ENCODE measurements at regions not wholly inside any gene's neighbourhood (a gene's known extent, or its start where the extent isn't known, plus 50 kb on each side); places are given as distances from the start of the nearest gene placed in this dataset.

DNA sequence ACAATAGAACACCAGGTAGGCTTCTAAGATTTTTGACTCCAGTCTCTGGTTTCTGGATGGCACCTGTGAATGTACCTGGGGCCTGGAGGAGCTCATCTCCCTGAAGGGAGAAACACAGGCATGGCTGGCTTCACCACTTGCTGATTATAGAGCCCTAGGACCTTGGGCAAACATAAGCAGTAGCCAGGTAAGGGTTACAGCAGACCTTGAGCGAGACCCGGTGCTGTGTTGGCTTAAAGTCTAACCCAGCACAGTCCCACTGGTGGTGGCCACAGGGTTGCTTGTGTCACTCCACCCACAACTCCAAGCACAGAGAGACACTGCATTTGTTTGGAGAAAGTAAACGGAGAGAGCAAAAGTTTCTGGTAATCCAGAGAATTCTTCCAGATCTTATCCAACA is 104.7 kb upstream of the SPOPL start:
- TF ChIP-seq EZH2 (IDR thresholded peaks at IDR 0.05; ENCODE audit: low read depth) = no peak
- TF ChIP-seq, protein P1, sequence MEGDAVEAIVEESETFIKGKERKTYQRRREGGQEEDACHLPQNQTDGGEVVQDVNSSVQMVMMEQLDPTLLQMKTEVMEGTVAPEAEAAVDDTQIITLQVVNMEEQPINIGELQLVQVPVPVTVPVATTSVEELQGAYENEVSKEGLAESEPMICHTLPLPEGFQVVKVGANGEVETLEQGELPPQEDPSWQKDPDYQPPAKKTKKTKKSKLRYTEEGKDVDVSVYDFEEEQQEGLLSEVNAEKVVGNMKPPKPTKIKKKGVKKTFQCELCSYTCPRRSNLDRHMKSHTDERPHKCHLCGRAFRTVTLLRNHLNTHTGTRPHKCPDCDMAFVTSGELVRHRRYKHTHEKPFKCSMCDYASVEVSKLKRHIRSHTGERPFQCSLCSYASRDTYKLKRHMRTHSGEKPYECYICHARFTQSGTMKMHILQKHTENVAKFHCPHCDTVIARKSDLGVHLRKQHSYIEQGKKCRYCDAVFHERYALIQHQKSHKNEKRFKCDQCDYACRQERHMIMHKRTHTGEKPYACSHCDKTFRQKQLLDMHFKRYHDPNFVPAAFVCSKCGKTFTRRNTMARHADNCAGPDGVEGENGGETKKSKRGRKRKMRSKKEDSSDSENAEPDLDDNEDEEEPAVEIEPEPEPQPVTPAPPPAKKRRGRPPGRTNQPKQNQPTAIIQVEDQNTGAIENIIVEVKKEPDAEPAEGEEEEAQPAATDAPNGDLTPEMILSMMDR (conservative IDR thresholded peaks at IDR 0.05) = no peak
- intact Hi-C loops (cut with micrococcal nuclease; ENCODE audit: unreplicated experiment) = no loop called here
- ChIA-PET POLR2A (ENCODE audit: unreplicated experiment) (no interaction called here), CTCF (no interaction called here)
- H3K27ac ChIP-seq = no peak overlapping the region
- no peak overlapping the region for H3K4me3 ChIP-seq
- H3K27me3 ChIP-seq (ENCODE audit: insufficient read depth, low read depth) = no peaks in the 10 kb centered on the region
- BruUV-seq (replicated peaks) = no TSS peak
- H4K20me1 ChIP-seq (ENCODE audit: insufficient read depth) = no peaks in the 10 kb centered on the region
- DNase-seq = no peak
- peaks cover 7% of the 10 kb centered on the region for H3K4me1 ChIP-seq (replicated peaks; ENCODE audit: insufficient read depth)
- no peak overlapping the region for H3K4me2 ChIP-seq
- H3K36me3 ChIP-seq (ENCODE audit: low read depth) = no peaks in the 10 kb centered on the region
- H2AFZ ChIP-seq = no peak overlapping the region
- no peaks in the 10 kb centered on the region for H3K9me2 ChIP-seq (ENCODE audit: insufficient read depth)
- H3K9me3 ChIP-seq (ENCODE audit: insufficient read depth, low read depth) = no peaks in the 10 kb centered on the region; the same call in 1 of the 2 replicates
- no peaks in the 10 kb centered on the region for H3K79me2 ChIP-seq (ENCODE audit: low read depth)
- no peaks in the 10 kb centered on the region for H3F3A ChIP-seq (ENCODE audit: insufficient read depth, low read depth)

DNA sequence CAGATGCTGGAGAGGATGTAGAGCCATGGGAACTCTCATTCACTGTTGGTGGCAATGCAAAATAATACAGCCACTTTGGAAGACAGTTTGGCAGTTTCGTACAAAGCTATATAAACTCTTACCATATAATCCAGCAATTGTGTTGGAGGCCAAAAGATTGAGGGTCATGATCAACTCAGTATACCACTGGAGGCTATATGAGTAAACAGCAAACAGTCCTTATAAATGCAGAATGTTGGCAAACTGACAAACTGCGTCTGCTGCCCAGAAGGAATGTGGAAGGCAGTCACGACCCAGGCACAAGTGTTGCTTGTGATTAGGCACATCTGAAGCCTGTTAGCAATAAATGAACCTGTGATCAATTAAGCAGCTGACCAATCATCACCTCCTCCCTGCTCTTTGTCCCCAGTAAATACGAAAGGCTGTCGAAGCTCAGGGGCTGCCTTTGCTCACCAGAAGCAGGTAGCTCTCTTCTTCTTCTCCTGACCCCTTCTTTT is 98.1 kb upstream of the SPOPL start:
- intact Hi-C loops (cut with micrococcal nuclease; ENCODE audit: unreplicated experiment) = no loop called here
- ChIA-PET CTCF (no interaction called here), POLR2A (ENCODE audit: unreplicated experiment) (no interaction called here)
- Histone ChIP-seq H2AFZ (no peak overlapping the region), H4K20me1 (ENCODE audit: insufficient read depth) (no peaks in the 10 kb centered on the region), H3K4me1 (replicated peaks; ENCODE audit: insufficient read depth) (no peaks in the 10 kb centered on the region), H3F3A (ENCODE audit: insufficient read depth, low read depth) (no peaks in the 10 kb centered on the region), H3K4me2 (no peak overlapping the region), H3K4me3 (no peak overlapping the region), H3K27ac (no peak overlapping the region), H3K27me3 (ENCODE audit: insufficient read depth, low read depth) (no peaks in the 10 kb centered on the region), H3K9me2 (ENCODE audit: insufficient read depth) (0 out of 2 replicates have a peak, but pooled peaks cover 3% of the 10 kb centered on the region), H3K36me3 (ENCODE audit: low read depth) (no peaks in the 10 kb centered on the region), H3K79me2 (ENCODE audit: low read depth) (no peaks in the 10 kb centered on the region), H3K9me3 (ENCODE audit: insufficient read depth, low read depth) (no peaks in the 10 kb centered on the region; the same call in 1 of the 2 replicates)
- TF ChIP-seq EZH2 (IDR thresholded peaks at IDR 0.05; ENCODE audit: low read depth) = no peak
- TF ChIP-seq, protein P1 (conservative IDR thresholded peaks at IDR 0.05) = no peak
- no TSS peak for BruUV-seq (replicated peaks)
- no peak for DNase-seq

DNA sequence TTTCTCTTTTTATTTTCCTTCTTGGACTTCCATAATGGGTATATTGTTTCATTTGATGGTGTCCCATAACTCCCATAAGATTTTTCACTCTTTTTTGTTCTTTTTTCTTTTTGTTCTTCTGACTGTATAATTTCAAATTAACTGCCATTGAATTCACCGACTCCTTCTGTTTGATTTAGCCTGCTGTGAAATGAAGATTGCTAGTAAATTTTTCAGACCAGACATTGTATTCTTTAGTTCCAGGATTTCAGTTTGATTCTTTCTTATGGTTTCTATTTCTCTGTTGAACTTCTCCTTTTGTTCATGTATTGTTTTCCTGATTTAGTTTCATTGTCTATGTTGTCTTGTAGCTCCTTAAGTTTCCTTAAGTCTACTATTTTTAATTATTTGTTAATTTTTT is 87.6 kb upstream of the SPOPL start:
- Histone ChIP-seq H3K4me1 (replicated peaks; ENCODE audit: insufficient read depth) (peaks cover 12% of the 10 kb centered on the region), H3K36me3 (ENCODE audit: low read depth) (0 out of 2 replicates have a peak, but pooled peaks cover 3% of the 10 kb centered on the region), H3F3A (ENCODE audit: insufficient read depth, low read depth) (peaks cover 5% of the 10 kb centered on the region; the same call in 1 of the 2 replicates), H3K4me2 (no peak overlapping the region), H3K4me3 (no peak overlapping the region), H3K9me3 (ENCODE audit: insufficient read depth, low read depth) (peaks cover 20% of the 10 kb centered on the region; the same call in 1 of the 2 replicates), H3K9me2 (ENCODE audit: insufficient read depth) (no peaks in the 10 kb centered on the region), H3K27me3 (ENCODE audit: insufficient read depth, low read depth) (no peaks in the 10 kb centered on the region), H4K20me1 (ENCODE audit: insufficient read depth) (no peaks in the 10 kb centered on the region), H3K79me2 (ENCODE audit: low read depth) (no peaks in the 10 kb centered on the region), H2AFZ (no peak overlapping the region), H3K27ac (no peak overlapping the region)
- no peak for DNase-seq
- TF ChIP-seq, protein P1 (conservative IDR thresholded peaks at IDR 0.05) = no peak
- no peak for TF ChIP-seq EZH2 (IDR thresholded peaks at IDR 0.05; ENCODE audit: low read depth)
- ChIA-PET POLR2A (ENCODE audit: unreplicated experiment) (no interaction called here), CTCF (no interaction called here)
- no TSS peak for BruUV-seq (replicated peaks)
- intact Hi-C loops (cut with micrococcal nuclease; ENCODE audit: unreplicated experiment) = no loop called here
